SU-DHL-6 (cell line): ENCODE measurements at regions not wholly inside any gene's neighbourhood (a gene's known extent, or its start where the extent isn't known, plus 50 kb on each side); places are given as distances from the start of the nearest gene placed in this dataset.

Experiments
- CTCF ChIP-seq: fragments of 200-600 bp; sonication (generic); IDR thresholded peaks from one replicate; pipeline ENCODE4 v1.5.1; 2017; ENCODE audit warnings: antibody characterized with exemption, mild to moderate bottlenecking, low read length, moderate library complexity; ENCODE audit not compliant: insufficient read depth, poor library complexity, severe bottlenecking
- EZH2phosphoT487 ChIP-seq: fragments of 200-600 bp; sonication (generic), shearing (Covaris generic); conservative IDR thresholded peaks from 2 replicates; pipeline ENCODE4 v1.6.1; 2018; ENCODE audit warnings: mild to moderate bottlenecking, antibody characterized with exemption, low read length, moderate library complexity, mixed read lengths

GRCh38 chr6:113654396-113654795 lies 202.7 kb upstream of the MARCKS start:
- no peak for TF ChIP-seq CTCF
- TF ChIP-seq EZH2phosphoT487: no peak
